Astrocyte (in vitro differentiated cells and primary cell): ENCODE measurements at regions not wholly inside any gene's neighbourhood (a gene's known extent, or its start where the extent isn't known, plus 50 kb on each side); places are given as distances from the start of the nearest gene placed in this dataset.

ENCODE experiments used
- EZH2 ChIP-seq: IDR thresholded peaks from 2 replicates; pipeline ENCODE4 v1.6.1; 2012; ENCODE audit warnings: mild to moderate bottlenecking, low read length, inconsistent platforms; ENCODE audit not compliant: insufficient read depth
- TF ChIP-seq, protein P1 (sequence below): IDR thresholded peaks from 2 replicates; pipeline ENCODE4 v1.5.1; 2011; ENCODE audit warnings: low read depth, mild to moderate bottlenecking, inconsistent platforms, low read length, moderate library complexity; ENCODE audit not compliant: insufficient read depth

DNA sequence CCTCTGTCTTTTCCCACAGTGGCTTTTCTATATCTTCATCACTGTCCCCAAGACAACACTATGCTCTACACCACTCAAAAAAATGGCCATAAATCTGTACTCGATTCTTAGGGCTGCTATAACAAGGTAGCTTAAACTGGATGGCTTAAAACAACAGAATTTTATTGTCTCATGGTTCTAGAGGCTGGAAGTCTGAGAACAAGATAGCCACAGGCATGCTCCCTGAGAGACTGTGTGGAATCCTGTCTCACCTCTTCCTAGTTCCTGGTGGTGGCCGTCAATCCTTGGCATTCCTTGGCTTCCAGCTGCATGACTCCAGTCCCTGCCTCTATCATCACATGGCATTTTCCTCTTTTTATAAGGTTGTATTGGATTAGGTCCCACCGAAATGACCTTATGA is 70.7 kb upstream of the DCLK2 start:
- TF ChIP-seq, protein P1, sequence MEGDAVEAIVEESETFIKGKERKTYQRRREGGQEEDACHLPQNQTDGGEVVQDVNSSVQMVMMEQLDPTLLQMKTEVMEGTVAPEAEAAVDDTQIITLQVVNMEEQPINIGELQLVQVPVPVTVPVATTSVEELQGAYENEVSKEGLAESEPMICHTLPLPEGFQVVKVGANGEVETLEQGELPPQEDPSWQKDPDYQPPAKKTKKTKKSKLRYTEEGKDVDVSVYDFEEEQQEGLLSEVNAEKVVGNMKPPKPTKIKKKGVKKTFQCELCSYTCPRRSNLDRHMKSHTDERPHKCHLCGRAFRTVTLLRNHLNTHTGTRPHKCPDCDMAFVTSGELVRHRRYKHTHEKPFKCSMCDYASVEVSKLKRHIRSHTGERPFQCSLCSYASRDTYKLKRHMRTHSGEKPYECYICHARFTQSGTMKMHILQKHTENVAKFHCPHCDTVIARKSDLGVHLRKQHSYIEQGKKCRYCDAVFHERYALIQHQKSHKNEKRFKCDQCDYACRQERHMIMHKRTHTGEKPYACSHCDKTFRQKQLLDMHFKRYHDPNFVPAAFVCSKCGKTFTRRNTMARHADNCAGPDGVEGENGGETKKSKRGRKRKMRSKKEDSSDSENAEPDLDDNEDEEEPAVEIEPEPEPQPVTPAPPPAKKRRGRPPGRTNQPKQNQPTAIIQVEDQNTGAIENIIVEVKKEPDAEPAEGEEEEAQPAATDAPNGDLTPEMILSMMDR, result no peak
- no peak for TF ChIP-seq EZH2
